ENCODE measurements at regions not wholly inside any gene's neighbourhood (a gene's known extent, or its start where the extent isn't known, plus 50 kb on each side); places are given as distances from the start of the nearest gene placed in this dataset.

GRCh38 chrX:110426155-110426504 is 67.5 kb downstream of the RTL9 start:
- no peak for TF ChIP-seq MLX (CRISPR knock-in tag; IDR thresholded peaks at IDR 0.05)
- TF ChIP-seq POLR2AphosphoS5 (IDR thresholded peaks at IDR 0.05; ENCODE audit: low read depth, low read length): no peak
- TF ChIP-seq CHCHD3 (CRISPR knock-in tag; IDR thresholded peaks at IDR 0.05): no peak
- no peak for TF ChIP-seq REST (IDR thresholded peaks at IDR 0.05; ENCODE audit: borderline replicate concordance in 1 of 2, low read depth in 1 of 2, low read length in 2 of 2)
- no peak for TF ChIP-seq MAFK (conservative IDR thresholded peaks at IDR 0.05 in 1 of 2, IDR thresholded peaks at IDR 0.05 in 1 of 2; ENCODE audit: low read length in 2 of 2)
- no peak for TF ChIP-seq CTCF (CRISPR knock-in tag; IDR thresholded peaks at IDR 0.05)
- TF ChIP-seq TBP (CRISPR knock-in tag; IDR thresholded peaks at IDR 0.05): no peak
- no peak for TF ChIP-seq EP300 (IDR thresholded peaks at IDR 0.05; ENCODE audit: low read depth in 2 of 2, low read length in 2 of 2)
- TF ChIP-seq EP300 (CRISPR knock-in tag; IDR thresholded peaks at IDR 0.05; ENCODE audit: borderline replicate concordance): no peak
- no peak for TF ChIP-seq CREM (IDR thresholded peaks at IDR 0.05)
- TF ChIP-seq CREM (CRISPR knock-in tag; IDR thresholded peaks at IDR 0.05): no peak

Measured in HepG2 (cell line).